Activated CD8-positive, alpha-beta T cell treated with anti-CD3 and anti-CD28 coated beads for 36 hours (primary cell): ENCODE measurements at regions not wholly inside any gene's neighbourhood (a gene's known extent, or its start where the extent isn't known, plus 50 kb on each side); places are given as distances from the start of the nearest gene placed in this dataset.

ENCODE experiments used
- ATAC-seq: fragments of 200-7000 bp; cut with Tn5 transposase; one replicate; pipeline ENCODE4 v1.10.0; 2021; ENCODE audit warnings: mild to moderate bottlenecking, moderate library complexity
- CTCF ChIA-PET: fragments of 350-600 bp; sonication (Branson Sonifier 250); formaldehyde crosslinking; loops from one replicate; lab custom pipeline; 2021; ENCODE audit warnings: antibody characterized with exemption; lab: Charles Lee
- POLR2A ChIA-PET: fragments of 350-600 bp; sonication (Branson Sonifier 250); formaldehyde crosslinking; loops from one replicate; lab custom pipeline; 2021; ENCODE audit warnings: antibody characterized with exemption; lab: Charles Lee
- DNase-seq: peaks from one replicate; pipeline ENCODE4 v3.0.0-alpha.2; 2020
- H3K27ac Mint-ChIP-seq: one replicate; pipeline ENCODE4 v1.8.0; 2021; ENCODE audit warnings: mild to moderate bottlenecking, mixed read lengths
- H3K27me3 Mint-ChIP-seq: one replicate; pipeline ENCODE4 v1.8.0; 2021; ENCODE audit warnings: mixed read lengths
- H3K36me3 Mint-ChIP-seq: one replicate; pipeline ENCODE4 v1.8.0; 2021; ENCODE audit warnings: low read depth, mixed read lengths
- H3K4me1 Mint-ChIP-seq: one replicate; pipeline ENCODE4 v1.8.0; 2021; ENCODE audit warnings: low read depth, mixed read lengths
- H3K4me3 Mint-ChIP-seq: one replicate; pipeline ENCODE4 v1.8.0; 2021; ENCODE audit warnings: mild to moderate bottlenecking, moderate library complexity, mixed read lengths
- H3K9me3 Mint-ChIP-seq: one replicate; pipeline ENCODE4 v1.8.0; 2021; ENCODE audit warnings: mixed read lengths
- intact Hi-C: fragments of 100-400 bp; cut with micrococcal nuclease; formaldehyde crosslinking; loops from one replicate; pipeline ENCODE4 v1.10.0; 2022
- TF ChIP-seq, protein P1 (sequence below): fragments of 200-600 bp; IDR thresholded peaks from one replicate; pipeline ENCODE4 v1.8.0; 2022; ENCODE audit warnings: antibody characterized with exemption, mild to moderate bottlenecking

- ChIA-PET CTCF (interaction anchor here (1.1 to 1.4 kb wide), 2 partner anchors 181 to 275 kb away, joined by 3 to 4 read pairs; no protein-coding TSS in a partner anchor), POLR2A (no interaction called here)
- ATAC-seq (peak; percentile 55), DNase-seq (peak; percentile 21)
- peaks cover 2% of the 10 kb centered on the region for H3K9me3 Mint-ChIP-seq
- intact Hi-C loops, result no loop called here
- TF ChIP-seq, protein P1, sequence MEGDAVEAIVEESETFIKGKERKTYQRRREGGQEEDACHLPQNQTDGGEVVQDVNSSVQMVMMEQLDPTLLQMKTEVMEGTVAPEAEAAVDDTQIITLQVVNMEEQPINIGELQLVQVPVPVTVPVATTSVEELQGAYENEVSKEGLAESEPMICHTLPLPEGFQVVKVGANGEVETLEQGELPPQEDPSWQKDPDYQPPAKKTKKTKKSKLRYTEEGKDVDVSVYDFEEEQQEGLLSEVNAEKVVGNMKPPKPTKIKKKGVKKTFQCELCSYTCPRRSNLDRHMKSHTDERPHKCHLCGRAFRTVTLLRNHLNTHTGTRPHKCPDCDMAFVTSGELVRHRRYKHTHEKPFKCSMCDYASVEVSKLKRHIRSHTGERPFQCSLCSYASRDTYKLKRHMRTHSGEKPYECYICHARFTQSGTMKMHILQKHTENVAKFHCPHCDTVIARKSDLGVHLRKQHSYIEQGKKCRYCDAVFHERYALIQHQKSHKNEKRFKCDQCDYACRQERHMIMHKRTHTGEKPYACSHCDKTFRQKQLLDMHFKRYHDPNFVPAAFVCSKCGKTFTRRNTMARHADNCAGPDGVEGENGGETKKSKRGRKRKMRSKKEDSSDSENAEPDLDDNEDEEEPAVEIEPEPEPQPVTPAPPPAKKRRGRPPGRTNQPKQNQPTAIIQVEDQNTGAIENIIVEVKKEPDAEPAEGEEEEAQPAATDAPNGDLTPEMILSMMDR, result no peak
- no peaks in the 10 kb centered on the region for H3K4me1 Mint-ChIP-seq
- H3K27me3 Mint-ChIP-seq, result peaks cover 11% of the 10 kb centered on the region
- no peak overlapping the region for H3K4me3 Mint-ChIP-seq
- H3K27ac Mint-ChIP-seq, result no peak overlapping the region
- no peaks in the 10 kb centered on the region for H3K36me3 Mint-ChIP-seq
These were observed 57.6 kb upstream of the RBPJ start for GRCh38 chr4:26263165-26263564.

GRCh38 chr4:26264109-26264508 lies 56.7 kb upstream of the RBPJ start:
- H3K27me3 Mint-ChIP-seq, result peaks cover 13% of the 10 kb centered on the region
- ATAC-seq (no peak), DNase-seq (no peak)
- no peak overlapping the region for H3K4me3 Mint-ChIP-seq
- no peaks in the 10 kb centered on the region for H3K36me3 Mint-ChIP-seq
- peaks cover 3% of the 10 kb centered on the region for H3K4me1 Mint-ChIP-seq
- no peak overlapping the region for H3K27ac Mint-ChIP-seq
- TF ChIP-seq, protein P1, result no peak
- POLR2A ChIA-PET, result no interaction called here
- peaks cover 2% of the 10 kb centered on the region for H3K9me3 Mint-ChIP-seq
- CTCF ChIA-PET, result no interaction called here
- intact Hi-C loops, result no loop called here

- ChIA-PET CTCF (interaction anchor here (1.3 to 1.5 kb wide), 2 partner anchors 8 to 10 kb away, joined by 4 to 5 read pairs; no protein-coding TSS in a partner anchor), POLR2A (no interaction called here)
- H3K36me3 Mint-ChIP-seq, result no peaks in the 10 kb centered on the region
- no peak overlapping the region for H3K27ac Mint-ChIP-seq
- no peak for DNase-seq
- H3K9me3 Mint-ChIP-seq, result no peaks in the 10 kb centered on the region
- peaks cover 17% of the 10 kb centered on the region for H3K27me3 Mint-ChIP-seq
- ATAC-seq, result no peak
- no peak overlapping the region for H3K4me3 Mint-ChIP-seq
- intact Hi-C loops, result no loop called here
- H3K4me1 Mint-ChIP-seq, result peaks cover 3% of the 10 kb centered on the region
- TF ChIP-seq, protein P1, result no peak
These were observed 53.7 kb upstream of the RBPJ start for GRCh38 chr4:26267087-26267486.

DNA sequence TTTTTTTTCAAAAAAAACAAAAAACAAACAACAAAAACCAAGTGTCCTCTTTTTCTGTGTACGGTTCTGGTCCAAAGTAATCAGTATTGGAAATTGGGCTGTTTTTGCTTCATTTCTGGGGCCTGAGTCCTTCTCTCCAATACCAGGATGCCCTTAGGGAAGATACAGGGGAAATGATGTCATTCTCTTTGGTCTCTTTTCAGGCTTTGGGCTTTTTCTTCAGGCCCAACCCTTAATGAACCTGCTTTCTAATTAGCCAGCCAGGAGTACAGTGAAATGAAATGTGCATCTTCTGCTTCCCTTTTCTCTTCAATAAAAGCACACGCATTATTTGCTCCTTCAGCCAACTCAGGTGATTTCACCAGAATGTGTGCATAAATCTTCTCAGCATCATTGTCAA lies 52.6 kb upstream of the RBPJ start:
- H3K27ac Mint-ChIP-seq, result no peak overlapping the region
- POLR2A ChIA-PET, result no interaction called here

GRCh38 chr4:26269038-26269437 lies 51.8 kb upstream of the RBPJ start:
- ATAC-seq (no peak), DNase-seq (no peak)
- TF ChIP-seq, protein P1, result no peak
- Mint-ChIP-seq H3K4me3 (no peak overlapping the region), H3K27ac (no peak overlapping the region), H3K9me3 (no peaks in the 10 kb centered on the region), H3K36me3 (no peaks in the 10 kb centered on the region), H3K27me3 (peaks cover 8% of the 10 kb centered on the region), H3K4me1 (peaks cover 17% of the 10 kb centered on the region)
- POLR2A ChIA-PET, result no interaction called here
- CTCF ChIA-PET, result interaction anchor here (1.3 kb wide), 1 partner anchor 141 kb away, joined by 3 read pairs; no protein-coding TSS in a partner anchor
- intact Hi-C loops, result no loop called here

More for the DNA sequence above, 52.6 kb upstream of the RBPJ start:
- TF ChIP-seq, protein P1, result no peak
- intact Hi-C loops, result no loop called here
- ATAC-seq (no peak), DNase-seq (no peak)
- peaks cover 10% of the 10 kb centered on the region for H3K4me1 Mint-ChIP-seq
- no peaks in the 10 kb centered on the region for H3K9me3 Mint-ChIP-seq
- H3K4me3 Mint-ChIP-seq, result no peak overlapping the region
- H3K36me3 Mint-ChIP-seq, result no peaks in the 10 kb centered on the region
- CTCF ChIA-PET, result interaction anchor here (1.3 to 1.5 kb wide), 3 partner anchors 9 to 142 kb away, joined by 3 to 5 read pairs (median 4); no protein-coding TSS in a partner anchor
- peaks cover 10% of the 10 kb centered on the region for H3K27me3 Mint-ChIP-seq
